GM12872 (cell line): ENCODE measurements at regions not wholly inside any gene's neighbourhood (a gene's known extent, or its start where the extent isn't known, plus 50 kb on each side); places are given as distances from the start of the nearest gene placed in this dataset.

Experiments used
- CTCF ChIP-seq: IDR thresholded peaks from 3 replicates; pipeline ENCODE4 v1.5.1; 2011; ENCODE audit warnings: low read depth, mild to moderate bottlenecking, low read length, moderate library complexity; ENCODE audit not compliant: insufficient read depth

GRCh38 chr2:43171789-43172188 is 54.6 kb downstream of the ZFP36L2 start:
- TF ChIP-seq CTCF = no peak

- TF ChIP-seq CTCF = no peak
These were observed 55.9 kb downstream of the ZFP36L2 start for GRCh38 chr2:43170405-43171105.

GRCh38 chr2:43169987-43170386 is 56.4 kb downstream of the ZFP36L2 start:
- TF ChIP-seq CTCF = peak; percentile 83

- TF ChIP-seq CTCF = no peak; the same call in 2 of the 3 replicates
These were observed 57.1 kb downstream of the ZFP36L2 start for GRCh38 chr2:43169099-43169945.

DNA sequence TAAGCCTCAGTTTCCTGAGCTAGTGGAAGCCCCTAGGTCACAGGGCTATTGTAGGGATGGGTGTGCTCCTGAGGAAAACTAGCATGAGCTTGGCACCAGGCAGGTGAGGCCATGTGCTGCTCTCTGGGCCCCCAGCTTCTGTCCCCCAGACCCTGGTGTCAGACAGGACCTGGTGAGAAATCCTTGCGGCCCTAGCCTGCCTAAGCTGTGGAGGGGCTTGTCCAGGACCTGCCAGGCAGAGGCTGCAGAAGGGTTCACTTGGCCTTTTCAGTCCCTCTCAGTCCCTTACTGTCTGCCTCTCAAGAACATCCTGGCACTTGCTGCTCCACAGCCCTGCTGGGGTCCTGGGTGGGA is 58.4 kb downstream of the ZFP36L2 start:
- TF ChIP-seq CTCF = no peak

DNA sequence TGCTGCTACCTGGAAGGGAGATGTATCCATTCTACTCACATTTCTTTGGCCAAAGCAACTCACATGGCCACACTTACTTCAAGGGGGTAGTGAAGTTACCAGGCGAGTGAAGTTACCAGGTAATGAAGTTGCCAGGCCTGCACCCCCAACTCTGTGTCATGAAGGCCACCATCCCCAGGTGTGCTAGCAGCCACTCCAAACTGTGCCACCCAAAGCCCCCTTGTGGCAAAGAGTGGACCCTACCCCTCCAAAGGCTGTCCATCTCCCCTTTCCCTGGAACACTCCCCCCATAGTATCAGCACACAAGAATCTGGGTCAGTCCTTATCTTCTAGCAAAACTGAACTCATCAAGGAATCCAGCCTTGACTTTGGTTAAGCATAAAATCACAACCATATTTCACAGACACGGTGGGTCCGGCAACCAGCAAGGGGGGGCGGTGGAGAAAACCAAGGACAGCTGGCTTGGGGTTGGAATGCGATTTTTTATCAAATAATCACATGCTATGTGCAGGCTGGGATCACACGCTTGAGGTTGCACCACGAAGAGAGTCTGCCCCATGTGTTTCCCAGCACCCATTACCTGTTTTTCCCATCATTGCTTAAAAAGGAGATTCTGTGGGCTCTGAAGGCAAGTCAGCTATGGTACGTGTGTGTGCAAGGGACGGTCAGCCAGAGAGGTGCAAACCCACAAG is 60.9 kb downstream of the ZFP36L2 start:
- peak; percentile 31; the same call in 2 of the 3 replicates for TF ChIP-seq CTCF

DNA sequence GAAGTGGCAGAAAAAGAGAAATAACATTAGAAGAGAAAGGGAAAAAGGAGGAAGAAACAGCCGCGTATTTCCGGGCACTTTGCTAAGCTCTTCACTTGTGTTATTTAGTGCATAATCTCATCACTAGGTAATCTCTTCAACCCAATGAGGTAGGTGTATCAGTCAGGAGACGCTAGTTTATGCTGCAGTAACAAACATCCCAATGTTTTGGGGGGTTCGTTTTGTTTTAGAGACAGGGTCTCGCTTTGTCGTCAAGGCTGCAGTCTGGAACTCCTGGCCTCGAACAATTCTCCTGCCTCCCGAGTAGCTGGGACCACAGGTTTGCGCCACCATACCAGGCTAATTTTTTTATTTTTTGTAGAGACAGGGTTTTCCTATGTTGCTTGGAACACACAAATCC is 61.7 kb downstream of the ZFP36L2 start:
- no peak for TF ChIP-seq CTCF
